OCI-LY3 (cell line): ENCODE measurements at regions not wholly inside any gene's neighbourhood (a gene's known extent, or its start where the extent isn't known, plus 50 kb on each side); places are given as distances from the start of the nearest gene placed in this dataset.

Experiments
- H2AFZ ChIP-seq: fragments of 200-600, 300-600 bp; shearing (Covaris generic); 2 replicates; pipeline ENCODE4 v1.6.0; 2014; ENCODE audit warnings: antibody characterized with exemption, low read depth, low read length
- H3K27ac ChIP-seq: fragments of 200-600, 300-600 bp; sonication (generic); 2 replicates; pipeline ENCODE4 v1.5.1; 2014; ENCODE audit warnings: mild to moderate bottlenecking, low read length, moderate library complexity, mixed read lengths
- H3K27me3 ChIP-seq: fragments of 200-600, 300-600 bp; sonication (generic); 2 replicates; pipeline ENCODE4 v1.6.1; 2014; ENCODE audit warnings: low read depth, low read length, mixed read lengths
- H3K36me3 ChIP-seq: fragments of 200-600, 300-600 bp; sonication (generic); replicated peaks from 2 replicates; pipeline ENCODE3; 2014; ENCODE audit warnings: low read depth, low read length, mixed read lengths
- H3K4me1 ChIP-seq: fragments of 300-600, 200-600 bp; sonication (generic); 2 replicates; pipeline ENCODE4 v1.6.1; 2014; ENCODE audit warnings: low read length, mixed read lengths
- H3K4me2 ChIP-seq: fragments of 200-600, 300-600 bp; sonication (generic); 2 replicates; pipeline ENCODE4 v1.6.1; 2014; ENCODE audit warnings: low read length, mixed read lengths
- H3K4me3 ChIP-seq: fragments of 300-600, 200-600 bp; sonication (generic); 2 replicates; pipeline ENCODE4 v1.5.1; 2014; ENCODE audit warnings: antibody characterized with exemption, mild to moderate bottlenecking, low read length, moderate library complexity
- H3K79me2 ChIP-seq: fragments of 300-600, 200-600 bp; shearing (Covaris generic); 2 replicates; pipeline ENCODE4 v1.6.1; 2014; ENCODE audit warnings: mild to moderate bottlenecking, low read length, mixed read lengths
- H3K9ac ChIP-seq: fragments of 300-600, 200-600 bp; shearing (Covaris generic); 2 replicates; pipeline ENCODE4 v1.6.0; 2014; ENCODE audit warnings: mild to moderate bottlenecking, low read length, moderate library complexity
- H3K9me3 ChIP-seq: fragments of 200-600, 300-600 bp; shearing (Covaris generic); 2 replicates; pipeline ENCODE4 v1.6.1; 2014; ENCODE audit warnings: low read length, mixed read lengths; ENCODE audit not compliant: insufficient read depth
- H4K20me1 ChIP-seq: fragments of 200-600, 300-600 bp; sonication (generic); 2 replicates; pipeline ENCODE4 v1.6.1; 2016; ENCODE audit warnings: low read length, mixed read lengths; ENCODE audit not compliant: insufficient read depth
- EZH2phosphoT487 ChIP-seq: fragments of 200-600 bp; shearing (Covaris generic); IDR thresholded peaks from 2 replicates; pipeline ENCODE4 v1.6.1; 2018; ENCODE audit warnings: antibody characterized with exemption, mixed run types, low read depth
- TF ChIP-seq, protein P1 (sequence below): fragments of 200-600, 300-600 bp; sonication (generic); IDR thresholded peaks from 2 replicates; pipeline ENCODE4 v1.5.1; 2014; ENCODE audit warnings: antibody characterized with exemption, low read length, low read depth

DNA sequence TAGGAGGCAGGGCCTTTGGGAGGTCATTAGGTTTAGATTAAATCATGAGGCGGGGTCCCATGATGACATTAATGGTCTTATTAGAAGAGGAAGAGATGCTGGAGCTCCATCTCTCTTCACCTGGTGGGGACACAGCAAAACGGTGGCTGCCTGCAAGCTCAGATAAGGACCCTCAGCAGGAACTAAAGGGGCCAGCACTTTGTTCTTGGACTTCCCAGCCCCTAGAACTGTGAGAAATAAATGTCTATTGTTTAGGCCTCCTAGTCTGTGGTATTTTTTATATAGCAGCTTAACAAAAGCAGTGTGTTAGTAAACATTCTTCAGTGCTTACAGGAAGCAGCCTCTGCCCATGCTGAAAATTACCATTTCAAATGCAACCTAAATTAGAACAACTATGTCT is 157.6 kb downstream of the FOXA2 start:
- Histone ChIP-seq H3K9ac (no peak overlapping the region), H3K27ac (no peak overlapping the region), H3K4me1 (no peaks in the 10 kb centered on the region), H3K4me2 (no peak overlapping the region), H3K79me2 (no peaks in the 10 kb centered on the region), H3K27me3 (no peaks in the 10 kb centered on the region), H3K4me3 (no peak overlapping the region), H3K36me3 (no peaks in the 10 kb centered on the region), H4K20me1 (no peaks in the 10 kb centered on the region), H2AFZ (no peak overlapping the region), H3K9me3 (no peaks in the 10 kb centered on the region)
- TF ChIP-seq, protein P1, sequence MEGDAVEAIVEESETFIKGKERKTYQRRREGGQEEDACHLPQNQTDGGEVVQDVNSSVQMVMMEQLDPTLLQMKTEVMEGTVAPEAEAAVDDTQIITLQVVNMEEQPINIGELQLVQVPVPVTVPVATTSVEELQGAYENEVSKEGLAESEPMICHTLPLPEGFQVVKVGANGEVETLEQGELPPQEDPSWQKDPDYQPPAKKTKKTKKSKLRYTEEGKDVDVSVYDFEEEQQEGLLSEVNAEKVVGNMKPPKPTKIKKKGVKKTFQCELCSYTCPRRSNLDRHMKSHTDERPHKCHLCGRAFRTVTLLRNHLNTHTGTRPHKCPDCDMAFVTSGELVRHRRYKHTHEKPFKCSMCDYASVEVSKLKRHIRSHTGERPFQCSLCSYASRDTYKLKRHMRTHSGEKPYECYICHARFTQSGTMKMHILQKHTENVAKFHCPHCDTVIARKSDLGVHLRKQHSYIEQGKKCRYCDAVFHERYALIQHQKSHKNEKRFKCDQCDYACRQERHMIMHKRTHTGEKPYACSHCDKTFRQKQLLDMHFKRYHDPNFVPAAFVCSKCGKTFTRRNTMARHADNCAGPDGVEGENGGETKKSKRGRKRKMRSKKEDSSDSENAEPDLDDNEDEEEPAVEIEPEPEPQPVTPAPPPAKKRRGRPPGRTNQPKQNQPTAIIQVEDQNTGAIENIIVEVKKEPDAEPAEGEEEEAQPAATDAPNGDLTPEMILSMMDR: no peak
- TF ChIP-seq EZH2phosphoT487: no peak

DNA sequence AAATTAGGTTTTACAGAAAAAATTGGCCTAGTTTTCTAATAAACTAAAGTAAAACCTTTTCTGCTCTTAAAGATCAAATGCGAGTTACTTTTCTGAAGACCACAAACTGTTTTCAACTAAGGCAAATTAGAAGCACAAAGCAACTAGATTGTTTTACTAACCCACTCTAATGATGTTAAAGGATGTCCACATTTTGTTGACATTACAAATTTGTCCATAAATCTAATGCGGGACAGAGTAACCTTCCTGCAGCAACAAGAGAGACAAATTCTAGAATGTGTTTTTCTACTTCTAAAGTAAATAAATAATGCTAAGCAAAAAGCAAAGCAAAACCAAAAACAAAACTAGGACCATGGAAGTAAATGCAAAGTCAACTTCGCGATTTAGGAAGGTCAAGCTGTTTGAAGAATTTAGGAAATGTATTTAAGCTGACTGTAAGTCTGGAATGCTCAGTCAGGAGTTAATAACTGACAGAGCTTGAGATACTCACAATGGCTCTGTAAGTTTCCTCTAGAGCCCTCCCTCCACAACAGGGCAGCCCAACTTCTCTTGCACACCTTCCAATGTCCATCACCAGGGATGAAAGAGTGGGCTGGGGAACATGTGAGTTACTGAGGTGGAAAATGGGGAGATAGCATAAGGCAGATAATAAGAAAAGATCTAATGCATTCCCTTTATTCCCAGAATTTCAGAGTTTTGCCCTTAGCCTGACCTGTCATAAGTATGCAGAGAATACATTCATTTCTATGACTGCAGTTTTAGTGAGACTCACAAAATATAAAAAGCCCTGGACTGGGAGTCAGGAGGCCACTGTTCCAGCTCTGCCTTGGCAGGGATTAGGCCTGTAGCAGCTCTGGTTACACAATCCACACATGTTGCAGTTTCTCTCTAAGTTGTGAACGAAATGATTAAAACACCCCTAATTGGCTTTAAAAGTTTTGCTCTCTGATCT is 158.8 kb downstream of the FOXA2 start:
- Histone ChIP-seq H3K27me3 (no peaks in the 10 kb centered on the region), H3K79me2 (no peaks in the 10 kb centered on the region), H3K27ac (no peak overlapping the region), H3K9ac (no peak overlapping the region), H3K4me3 (no peak overlapping the region), H2AFZ (no peak overlapping the region), H3K4me2 (no peak overlapping the region), H4K20me1 (no peaks in the 10 kb centered on the region), H3K4me1 (no peaks in the 10 kb centered on the region), H3K36me3 (no peaks in the 10 kb centered on the region), H3K9me3 (no peaks in the 10 kb centered on the region)
- TF ChIP-seq EZH2phosphoT487: no peak
- TF ChIP-seq, protein P1: no peak

DNA sequence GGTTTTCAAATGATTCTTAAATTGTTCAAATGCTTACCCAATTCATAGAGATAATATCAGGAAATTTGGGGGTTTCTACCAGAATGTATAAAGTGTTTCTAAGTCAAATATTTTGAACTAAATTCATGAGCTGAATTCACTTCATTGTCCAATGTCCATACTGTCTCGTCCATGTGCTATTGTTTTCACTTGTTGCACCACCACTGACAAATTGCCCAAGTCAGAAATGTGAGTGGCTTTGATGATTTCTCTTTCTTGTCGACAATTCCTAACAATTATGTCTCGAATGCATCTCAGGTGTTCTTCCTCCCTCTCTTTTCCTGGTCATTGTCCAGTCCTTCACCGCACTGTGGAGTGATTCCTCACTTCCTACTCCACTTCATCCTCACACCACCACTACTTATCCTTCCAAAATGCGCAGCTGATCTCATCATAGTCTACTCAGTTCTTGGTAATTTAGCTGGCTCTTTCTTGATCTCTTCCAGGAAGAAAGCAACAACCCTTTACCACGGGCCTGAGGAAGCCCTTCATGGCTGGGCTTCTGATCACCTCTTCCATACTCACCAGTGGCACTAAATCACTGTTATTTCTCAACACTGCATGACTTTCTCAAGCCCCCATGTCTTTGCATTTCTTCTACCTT is 161.1 kb downstream of the FOXA2 start:
- TF ChIP-seq, protein P1: no peak
- no peak for TF ChIP-seq EZH2phosphoT487
- H3K9me3 ChIP-seq: no peaks in the 10 kb centered on the region

DNA sequence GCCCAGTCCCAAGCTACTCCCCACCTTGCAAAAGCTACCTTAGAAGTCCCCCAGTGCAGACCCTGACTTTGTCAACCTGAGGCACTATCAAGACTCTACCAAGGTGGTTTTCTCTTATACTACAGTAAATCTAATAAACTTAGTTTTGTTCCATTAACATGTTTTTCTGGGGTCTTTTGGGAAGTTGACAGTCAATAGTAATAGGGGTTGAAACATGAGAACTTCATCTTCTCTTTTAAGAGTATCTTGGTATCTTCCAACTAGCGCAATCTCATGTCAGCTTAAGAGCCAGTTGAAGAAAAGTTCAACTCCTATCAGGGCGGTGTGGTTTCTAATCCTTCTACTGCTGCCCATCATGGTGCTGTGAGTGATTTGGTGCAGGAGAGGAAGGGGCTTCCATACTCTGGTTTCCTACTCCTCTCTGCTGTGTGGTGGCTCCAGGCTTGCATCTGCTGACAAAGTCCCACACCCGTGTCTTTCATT is 164.2 kb downstream of the FOXA2 start:
- Histone ChIP-seq H3K27ac (no peak overlapping the region), H2AFZ (no peak overlapping the region), H3K9ac (no peak overlapping the region), H3K4me2 (no peak overlapping the region), H3K4me3 (no peak overlapping the region), H3K79me2 (no peaks in the 10 kb centered on the region), H4K20me1 (no peaks in the 10 kb centered on the region), H3K27me3 (no peaks in the 10 kb centered on the region), H3K4me1 (no peaks in the 10 kb centered on the region), H3K36me3 (no peaks in the 10 kb centered on the region), H3K9me3 (no peaks in the 10 kb centered on the region)
- no peak for TF ChIP-seq EZH2phosphoT487
- TF ChIP-seq, protein P1: no peak

More for the DNA sequence above, 161.1 kb downstream of the FOXA2 start:
- no peaks in the 10 kb centered on the region for H3K79me2 ChIP-seq
- no peak overlapping the region for H3K4me3 ChIP-seq
- H3K4me1 ChIP-seq: no peaks in the 10 kb centered on the region
- no peaks in the 10 kb centered on the region for H4K20me1 ChIP-seq
- H3K4me2 ChIP-seq: no peak overlapping the region
- H3K36me3 ChIP-seq: no peaks in the 10 kb centered on the region
- H2AFZ ChIP-seq: no peak overlapping the region
- H3K27me3 ChIP-seq: no peaks in the 10 kb centered on the region
- H3K27ac ChIP-seq: no peak overlapping the region
- no peak overlapping the region for H3K9ac ChIP-seq
